ENCODE measurements at regions not wholly inside any gene's neighbourhood (a gene's known extent, or its start where the extent isn't known, plus 50 kb on each side); places are given as distances from the start of the nearest gene placed in this dataset.

GRCh38 chr10:78574547-78574946, 494.2 kb upstream of the ZMIZ1 start:
- H3K36me3 Mint-ChIP-seq (ENCODE audit: low read depth) = no peaks in the 10 kb centered on the region
- peaks cover 13% of the 10 kb centered on the region for H3K4me1 Mint-ChIP-seq (ENCODE audit: low read depth)
- H3K27ac Mint-ChIP-seq = no peak overlapping the region
- no peaks in the 10 kb centered on the region for H3K9me3 Mint-ChIP-seq
- no peak for DNase-seq (ENCODE audit: low spot score)
- no peaks in the 10 kb centered on the region for H3K27me3 Mint-ChIP-seq (ENCODE audit: low read depth)
- no peak overlapping the region for H3K4me3 Mint-ChIP-seq

GRCh38 chr10:78575400-78575799, 493.4 kb upstream of the ZMIZ1 start:
- Mint-ChIP-seq H3K9me3 (no peaks in the 10 kb centered on the region), H3K27ac (no peak overlapping the region), H3K27me3 (ENCODE audit: low read depth) (no peaks in the 10 kb centered on the region), H3K36me3 (ENCODE audit: low read depth) (no peaks in the 10 kb centered on the region), H3K4me3 (no peak overlapping the region), H3K4me1 (ENCODE audit: low read depth) (peaks cover 13% of the 10 kb centered on the region)
- DNase-seq (ENCODE audit: low spot score) = no peak

GRCh38 chr10:78576276-78576675, 492.5 kb upstream of the ZMIZ1 start:
- Mint-ChIP-seq H3K4me1 (ENCODE audit: low read depth) (peaks cover 13% of the 10 kb centered on the region), H3K36me3 (ENCODE audit: low read depth) (no peaks in the 10 kb centered on the region), H3K27me3 (ENCODE audit: low read depth) (no peaks in the 10 kb centered on the region)

GRCh38 chr10:78577712-78578111, 491.1 kb upstream of the ZMIZ1 start:
- Mint-ChIP-seq H3K4me3 (no peak overlapping the region), H3K4me1 (ENCODE audit: low read depth) (peaks cover 13% of the 10 kb centered on the region), H3K9me3 (no peaks in the 10 kb centered on the region), H3K27me3 (ENCODE audit: low read depth) (peaks cover 1% of the 10 kb centered on the region), H3K36me3 (ENCODE audit: low read depth) (no peaks in the 10 kb centered on the region), H3K27ac (no peak overlapping the region)
- DNase-seq (ENCODE audit: low spot score) = no peak

More at GRCh38 chr10:78576276-78576675, 492.5 kb upstream of the ZMIZ1 start:
- DNase-seq (ENCODE audit: low spot score) = no peak
- H3K4me3 Mint-ChIP-seq = no peak overlapping the region
- H3K9me3 Mint-ChIP-seq = no peaks in the 10 kb centered on the region
- no peak overlapping the region for H3K27ac Mint-ChIP-seq

- H3K9me3 Mint-ChIP-seq = no peaks in the 10 kb centered on the region
- no peak overlapping the region for H3K4me3 Mint-ChIP-seq
- H3K36me3 Mint-ChIP-seq (ENCODE audit: low read depth) = no peaks in the 10 kb centered on the region
- peak; percentile 80 for DNase-seq (ENCODE audit: low spot score)
- H3K27ac Mint-ChIP-seq = peak overlapping the region; percentile 83
- peaks cover 13% of the 10 kb centered on the region for H3K4me1 Mint-ChIP-seq (ENCODE audit: low read depth)
- H3K27me3 Mint-ChIP-seq (ENCODE audit: low read depth) = peaks cover 1% of the 10 kb centered on the region
Measured at GRCh38 chr10:78578929-78579328, 489.8 kb upstream of the ZMIZ1 start.

- Mint-ChIP-seq H3K36me3 (ENCODE audit: low read depth) (no peaks in the 10 kb centered on the region), H3K4me1 (ENCODE audit: low read depth) (peaks cover 13% of the 10 kb centered on the region)
Measured at GRCh38 chr10:78579576-78579975, 489.2 kb upstream of the ZMIZ1 start.

GRCh38 chr10:78579995-78580394, 488.8 kb upstream of the ZMIZ1 start:
- no peak overlapping the region for H3K27ac Mint-ChIP-seq
- DNase-seq (ENCODE audit: low spot score) = no peak
- no peaks in the 10 kb centered on the region for H3K36me3 Mint-ChIP-seq (ENCODE audit: low read depth)
- peaks cover 1% of the 10 kb centered on the region for H3K27me3 Mint-ChIP-seq (ENCODE audit: low read depth)
- no peak overlapping the region for H3K4me3 Mint-ChIP-seq
- H3K4me1 Mint-ChIP-seq (ENCODE audit: low read depth) = peaks cover 13% of the 10 kb centered on the region
- no peaks in the 10 kb centered on the region for H3K9me3 Mint-ChIP-seq

More at GRCh38 chr10:78579576-78579975, 489.2 kb upstream of the ZMIZ1 start:
- no peak overlapping the region for H3K4me3 Mint-ChIP-seq
- no peak for DNase-seq (ENCODE audit: low spot score)
- H3K9me3 Mint-ChIP-seq = no peaks in the 10 kb centered on the region
- H3K27ac Mint-ChIP-seq = no peak overlapping the region
- H3K27me3 Mint-ChIP-seq (ENCODE audit: low read depth) = peaks cover 1% of the 10 kb centered on the region

GRCh38 chr10:78581133-78581694, 487.6 kb upstream of the ZMIZ1 start:
- peaks cover 13% of the 10 kb centered on the region for H3K4me1 Mint-ChIP-seq (ENCODE audit: low read depth)
- H3K9me3 Mint-ChIP-seq = no peaks in the 10 kb centered on the region
- H3K27me3 Mint-ChIP-seq (ENCODE audit: low read depth) = peaks cover 1% of the 10 kb centered on the region
- H3K27ac Mint-ChIP-seq = no peak overlapping the region
- H3K36me3 Mint-ChIP-seq (ENCODE audit: low read depth) = no peaks in the 10 kb centered on the region
- DNase-seq (ENCODE audit: low spot score) = no peak
- no peak overlapping the region for H3K4me3 Mint-ChIP-seq

GRCh38 chr10:78582540-78582939, 486.2 kb upstream of the ZMIZ1 start:
- H3K4me1 Mint-ChIP-seq (ENCODE audit: low read depth) = peaks cover 13% of the 10 kb centered on the region

GRCh38 chr10:78584266-78584665, 484.5 kb upstream of the ZMIZ1 start:
- peaks cover 2% of the 10 kb centered on the region for H3K4me1 Mint-ChIP-seq (ENCODE audit: low read depth)
- H3K27ac Mint-ChIP-seq = no peak overlapping the region
- no peak overlapping the region for H3K4me3 Mint-ChIP-seq
- H3K36me3 Mint-ChIP-seq (ENCODE audit: low read depth) = no peaks in the 10 kb centered on the region
- H3K27me3 Mint-ChIP-seq (ENCODE audit: low read depth) = peaks cover 1% of the 10 kb centered on the region
- no peaks in the 10 kb centered on the region for H3K9me3 Mint-ChIP-seq
- no peak for DNase-seq (ENCODE audit: low spot score)

More at GRCh38 chr10:78582540-78582939, 486.2 kb upstream of the ZMIZ1 start:
- H3K27ac Mint-ChIP-seq = no peak overlapping the region
- H3K9me3 Mint-ChIP-seq = no peaks in the 10 kb centered on the region
- H3K27me3 Mint-ChIP-seq (ENCODE audit: low read depth) = peaks cover 1% of the 10 kb centered on the region
- no peak for DNase-seq (ENCODE audit: low spot score)
- H3K36me3 Mint-ChIP-seq (ENCODE audit: low read depth) = no peaks in the 10 kb centered on the region
- H3K4me3 Mint-ChIP-seq = no peak overlapping the region

- no peak overlapping the region for H3K4me3 Mint-ChIP-seq
- no peaks in the 10 kb centered on the region for H3K4me1 Mint-ChIP-seq (ENCODE audit: low read depth)
- no peak overlapping the region for H3K27ac Mint-ChIP-seq
- peaks cover 1% of the 10 kb centered on the region for H3K27me3 Mint-ChIP-seq (ENCODE audit: low read depth)
- H3K9me3 Mint-ChIP-seq = no peaks in the 10 kb centered on the region
- H3K36me3 Mint-ChIP-seq (ENCODE audit: low read depth) = no peaks in the 10 kb centered on the region
- DNase-seq (ENCODE audit: low spot score) = no peak
Measured at GRCh38 chr10:78584681-78585080, 484.1 kb upstream of the ZMIZ1 start.

- Mint-ChIP-seq H3K4me1 (ENCODE audit: low read depth) (no peaks in the 10 kb centered on the region), H3K27ac (no peak overlapping the region), H3K4me3 (no peak overlapping the region), H3K36me3 (ENCODE audit: low read depth) (no peaks in the 10 kb centered on the region), H3K9me3 (no peaks in the 10 kb centered on the region), H3K27me3 (ENCODE audit: low read depth) (peaks cover 1% of the 10 kb centered on the region)
- DNase-seq (ENCODE audit: low spot score) = no peak
Measured at GRCh38 chr10:78585952-78586351, 482.8 kb upstream of the ZMIZ1 start.

- Mint-ChIP-seq H3K9me3 (no peaks in the 10 kb centered on the region), H3K27me3 (ENCODE audit: low read depth) (peaks cover 3% of the 10 kb centered on the region), H3K27ac (no peak overlapping the region), H3K36me3 (ENCODE audit: low read depth) (no peaks in the 10 kb centered on the region), H3K4me3 (no peak overlapping the region), H3K4me1 (ENCODE audit: low read depth) (no peaks in the 10 kb centered on the region)
- no peak for DNase-seq (ENCODE audit: low spot score)
Measured at GRCh38 chr10:78588194-78588811, 480.5 kb upstream of the ZMIZ1 start.

GRCh38 chr10:78589687-78590086, 479.1 kb upstream of the ZMIZ1 start:
- Mint-ChIP-seq H3K4me1 (ENCODE audit: low read depth) (no peaks in the 10 kb centered on the region), H3K36me3 (ENCODE audit: low read depth) (no peaks in the 10 kb centered on the region), H3K9me3 (no peaks in the 10 kb centered on the region), H3K27ac (no peak overlapping the region), H3K4me3 (no peak overlapping the region), H3K27me3 (ENCODE audit: low read depth) (peaks cover 6% of the 10 kb centered on the region)
- no peak for DNase-seq (ENCODE audit: low spot score)

GRCh38 chr10:78591066-78591465, 477.7 kb upstream of the ZMIZ1 start:
- no peak for DNase-seq (ENCODE audit: low spot score)
- Mint-ChIP-seq H3K4me3 (no peak overlapping the region), H3K4me1 (ENCODE audit: low read depth) (no peaks in the 10 kb centered on the region), H3K27ac (no peak overlapping the region), H3K27me3 (ENCODE audit: low read depth) (peaks cover 7% of the 10 kb centered on the region), H3K36me3 (ENCODE audit: low read depth) (no peaks in the 10 kb centered on the region), H3K9me3 (no peaks in the 10 kb centered on the region)

Measured in T-helper 2 cell treated with Interferon-gamma antibody and Interleukin-4, amounts not matched to agents 5 μg/mL and 100 μg/mL, for 36 hours (primary cell).